ENCODE measurements at regions not wholly inside any gene's neighbourhood (a gene's known extent, or its start where the extent isn't known, plus 50 kb on each side); places are given as distances from the start of the nearest gene placed in this dataset.

- no peak overlapping the region for H2AFZ ChIP-seq (ENCODE audit: insufficient read depth, low read length, poor library complexity)
- H3K4ac ChIP-seq (ENCODE audit: low read depth, low read length) = no peak overlapping the region
- no peak overlapping the region for H2BK120ac ChIP-seq (ENCODE audit: insufficient read depth, low read length, poor library complexity)
- H3K4me1 ChIP-seq (ENCODE audit: control insufficient read depth in 1 of 2, insufficient read depth in 2 of 2, low read length in 2 of 2) = no peaks in the 10 kb centered on the region
- H3K4me2 ChIP-seq (ENCODE audit: low read length) = no peak overlapping the region
- H3K79me2 ChIP-seq (ENCODE audit: control insufficient read depth, insufficient read depth, low read length, poor library complexity) = no peaks in the 10 kb centered on the region
- H3K36me3 ChIP-seq (ENCODE audit: control insufficient read depth in 1 of 2, insufficient read depth in 2 of 2, low read length in 2 of 2) = no peaks in the 10 kb centered on the region
- H3K9ac ChIP-seq (ENCODE audit: low read length) = no peak overlapping the region
- H4K91ac ChIP-seq (ENCODE audit: low read depth, low read length) = no peak overlapping the region
- no peak overlapping the region for H3K27ac ChIP-seq (ENCODE audit: low read depth, low read length)
- peak in 1 of 2 donors; percentile 17 for DNase-seq
- H2BK12ac ChIP-seq (ENCODE audit: low read length) = no peak overlapping the region
- no peaks in the 10 kb centered on the region for H3K27me3 ChIP-seq (ENCODE audit: insufficient read depth, low read length)
- H4K8ac ChIP-seq (ENCODE audit: low read depth, low read length) = no peak overlapping the region
- no peak overlapping the region for H3K18ac ChIP-seq (ENCODE audit: low read length)
- WGBS (ENCODE audit: extremely low coverage, insufficient coverage, insufficient read length) = no CpG with 5 or more reads among the region's 6 CpGs
- no peak overlapping the region for H3K14ac ChIP-seq (ENCODE audit: low read length)
- H2BK5ac ChIP-seq (ENCODE audit: low read depth, low read length, poor library complexity) = no peak overlapping the region
- no peak overlapping the region for H2AK5ac ChIP-seq (ENCODE audit: low read length)
- no peak overlapping the region for H4K12ac ChIP-seq (ENCODE audit: low read depth, low read length)
- H3K9me3 ChIP-seq (ENCODE audit: insufficient read depth, low read depth, low read length) = no peaks in the 10 kb centered on the region
- H3K79me1 ChIP-seq (ENCODE audit: low read length) = no peaks in the 10 kb centered on the region
- no peak overlapping the region for H3K23ac ChIP-seq (ENCODE audit: low read length)
- H3K4me3 ChIP-seq (ENCODE audit: low read depth, low read length) = no peak overlapping the region
Observed at GRCh38 chr2:107712857-107713256, 113.8 kb upstream of the RGPD4 start.

- Histone ChIP-seq H3K27ac (ENCODE audit: low read depth, low read length) (no peak overlapping the region), H2BK120ac (ENCODE audit: insufficient read depth, low read length, poor library complexity) (no peak overlapping the region), H3K18ac (ENCODE audit: low read length) (no peak overlapping the region), H2AFZ (ENCODE audit: insufficient read depth, low read length, poor library complexity) (no peak overlapping the region), H2BK12ac (ENCODE audit: low read length) (no peak overlapping the region), H3K9me3 (ENCODE audit: insufficient read depth, low read depth, low read length) (no peaks in the 10 kb centered on the region), H3K4me2 (ENCODE audit: low read length) (no peak overlapping the region), H2AK5ac (ENCODE audit: low read length) (no peak overlapping the region), H3K4me3 (ENCODE audit: low read depth, low read length) (no peak overlapping the region), H4K8ac (ENCODE audit: low read depth, low read length) (no peak overlapping the region), H3K79me2 (ENCODE audit: control insufficient read depth, insufficient read depth, low read length, poor library complexity) (no peaks in the 10 kb centered on the region), H3K36me3 (ENCODE audit: control insufficient read depth in 1 of 2, insufficient read depth in 2 of 2, low read length in 2 of 2) (no peaks in the 10 kb centered on the region), H2BK5ac (ENCODE audit: low read depth, low read length, poor library complexity) (no peak overlapping the region), H3K23ac (ENCODE audit: low read length) (no peak overlapping the region), H3K4me1 (ENCODE audit: control insufficient read depth in 1 of 2, insufficient read depth in 2 of 2, low read length in 2 of 2) (no peaks in the 10 kb centered on the region), H3K27me3 (ENCODE audit: insufficient read depth, low read length) (no peaks in the 10 kb centered on the region), H3K9ac (ENCODE audit: low read length) (no peak overlapping the region), H4K12ac (ENCODE audit: low read depth, low read length) (no peak overlapping the region), H3K79me1 (ENCODE audit: low read length) (no peaks in the 10 kb centered on the region), H3K14ac (ENCODE audit: low read length) (no peak overlapping the region), H3K4ac (ENCODE audit: low read depth, low read length) (no peak overlapping the region), H4K91ac (ENCODE audit: low read depth, low read length) (no peak overlapping the region)
- no peak for DNase-seq
- no CpG with 5 or more reads among the region's 5 CpGs for WGBS (ENCODE audit: extremely low coverage, insufficient coverage, insufficient read length)
Observed at GRCh38 chr2:107717661-107718060, 109.0 kb upstream of the RGPD4 start.

DNA sequence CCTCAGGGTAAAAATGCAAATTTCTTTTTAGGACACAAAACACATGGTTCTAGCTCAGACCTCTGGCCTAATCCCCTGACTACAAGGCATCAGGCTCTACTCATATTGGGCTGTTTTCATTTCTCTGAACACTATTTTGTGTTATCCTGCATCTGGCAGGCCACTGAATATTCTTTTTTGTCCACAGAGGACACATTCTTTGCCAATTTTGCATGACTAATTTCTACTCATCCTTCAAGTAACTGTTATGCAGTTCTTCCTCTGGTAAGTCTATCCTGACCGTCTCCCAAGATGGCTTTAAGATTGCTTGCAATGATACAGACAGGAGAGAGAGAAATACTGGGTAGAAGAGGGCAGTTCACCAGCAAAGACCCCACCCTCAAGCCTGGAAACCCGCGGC lies 107.6 kb upstream of the RGPD4 start:
- Histone ChIP-seq H3K4me3 (ENCODE audit: low read depth, low read length) (no peak overlapping the region), H3K14ac (ENCODE audit: low read length) (no peak overlapping the region), H2AK5ac (ENCODE audit: low read length) (no peak overlapping the region), H3K23ac (ENCODE audit: low read length) (no peak overlapping the region), H2BK12ac (ENCODE audit: low read length) (no peak overlapping the region), H4K8ac (ENCODE audit: low read depth, low read length) (no peak overlapping the region), H3K9me3 (ENCODE audit: insufficient read depth, low read depth, low read length) (no peaks in the 10 kb centered on the region), H3K79me1 (ENCODE audit: low read length) (no peaks in the 10 kb centered on the region), H3K9ac (ENCODE audit: low read length) (no peak overlapping the region), H3K4me2 (ENCODE audit: low read length) (no peak overlapping the region), H3K36me3 (ENCODE audit: control insufficient read depth in 1 of 2, insufficient read depth in 2 of 2, low read length in 2 of 2) (no peaks in the 10 kb centered on the region), H2BK5ac (ENCODE audit: low read depth, low read length, poor library complexity) (no peak overlapping the region), H3K18ac (ENCODE audit: low read length) (no peak overlapping the region), H3K79me2 (ENCODE audit: control insufficient read depth, insufficient read depth, low read length, poor library complexity) (no peaks in the 10 kb centered on the region), H3K27me3 (ENCODE audit: insufficient read depth, low read length) (no peaks in the 10 kb centered on the region), H4K91ac (ENCODE audit: low read depth, low read length) (no peak overlapping the region), H2AFZ (ENCODE audit: insufficient read depth, low read length, poor library complexity) (no peak overlapping the region), H3K4ac (ENCODE audit: low read depth, low read length) (no peak overlapping the region), H2BK120ac (ENCODE audit: insufficient read depth, low read length, poor library complexity) (no peak overlapping the region), H3K27ac (ENCODE audit: low read depth, low read length) (no peak overlapping the region), H3K4me1 (ENCODE audit: control insufficient read depth in 1 of 2, insufficient read depth in 2 of 2, low read length in 2 of 2) (no peaks in the 10 kb centered on the region), H4K12ac (ENCODE audit: low read depth, low read length) (no peak overlapping the region)
- no peak for DNase-seq
- no CpG with 5 or more reads among the region's 3 CpGs for whole genome bisulfite sequencing (ENCODE audit: extremely low coverage, insufficient coverage, insufficient read length)

DNA sequence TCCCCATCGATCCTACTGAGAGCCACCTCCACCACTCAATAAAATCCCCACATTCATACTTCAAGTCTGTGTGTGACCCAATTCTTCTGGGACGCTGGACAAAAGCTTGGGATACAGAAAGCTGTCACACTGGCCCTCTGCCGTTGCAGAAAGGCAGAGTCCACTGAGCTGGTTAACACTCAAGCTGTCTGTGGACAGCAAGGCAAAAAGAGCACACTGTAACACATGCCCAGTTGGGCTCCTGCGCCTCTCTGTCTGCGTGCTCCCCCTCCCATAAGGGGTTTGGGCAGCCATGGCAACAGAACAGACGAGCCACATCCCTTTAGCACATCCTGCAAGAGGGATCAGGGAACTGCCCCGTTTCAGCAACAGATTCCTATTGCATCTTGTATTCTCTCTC lies 106.9 kb upstream of the RGPD4 start:
- no peak overlapping the region for H3K9ac ChIP-seq (ENCODE audit: low read length)
- no peaks in the 10 kb centered on the region for H3K4me1 ChIP-seq (ENCODE audit: control insufficient read depth in 1 of 2, insufficient read depth in 2 of 2, low read length in 2 of 2)
- no peak overlapping the region for H2AFZ ChIP-seq (ENCODE audit: insufficient read depth, low read length, poor library complexity)
- H2BK12ac ChIP-seq (ENCODE audit: low read length) = no peak overlapping the region
- H2BK120ac ChIP-seq (ENCODE audit: insufficient read depth, low read length, poor library complexity) = no peak overlapping the region
- no peaks in the 10 kb centered on the region for H3K27me3 ChIP-seq (ENCODE audit: insufficient read depth, low read length)
- H3K9me3 ChIP-seq (ENCODE audit: insufficient read depth, low read depth, low read length) = no peaks in the 10 kb centered on the region
- no peak overlapping the region for H3K4me2 ChIP-seq (ENCODE audit: low read length)
- H3K27ac ChIP-seq (ENCODE audit: low read depth, low read length) = no peak overlapping the region
- H3K4me3 ChIP-seq (ENCODE audit: low read depth, low read length) = no peak overlapping the region
- H3K36me3 ChIP-seq (ENCODE audit: control insufficient read depth in 1 of 2, insufficient read depth in 2 of 2, low read length in 2 of 2) = no peaks in the 10 kb centered on the region
- no CpG with 5 or more reads among the region's 7 CpGs for WGBS (ENCODE audit: extremely low coverage, insufficient coverage, insufficient read length)
- no peak overlapping the region for H3K18ac ChIP-seq (ENCODE audit: low read length)
- no peak overlapping the region for H3K23ac ChIP-seq (ENCODE audit: low read length)
- no peak overlapping the region for H2AK5ac ChIP-seq (ENCODE audit: low read length)
- no peak overlapping the region for H4K12ac ChIP-seq (ENCODE audit: low read depth, low read length)
- H4K8ac ChIP-seq (ENCODE audit: low read depth, low read length) = no peak overlapping the region
- H4K91ac ChIP-seq (ENCODE audit: low read depth, low read length) = no peak overlapping the region
- no peak overlapping the region for H3K14ac ChIP-seq (ENCODE audit: low read length)
- no peak overlapping the region for H2BK5ac ChIP-seq (ENCODE audit: low read depth, low read length, poor library complexity)
- no peaks in the 10 kb centered on the region for H3K79me2 ChIP-seq (ENCODE audit: control insufficient read depth, insufficient read depth, low read length, poor library complexity)
- no peak for DNase-seq
- no peaks in the 10 kb centered on the region for H3K79me1 ChIP-seq (ENCODE audit: low read length)
- H3K4ac ChIP-seq (ENCODE audit: low read depth, low read length) = no peak overlapping the region

Data from trophoblast cell (in vitro differentiated cells and primary cell).